Effector memory CD4-positive, alpha-beta T cell (primary cell): ENCODE measurements at regions not wholly inside any gene's neighbourhood (a gene's known extent, or its start where the extent isn't known, plus 50 kb on each side); places are given as distances from the start of the nearest gene placed in this dataset.

Experiments
- DNase-seq, 3 donors: peaks; one replicate each; pipeline ENCODE4 v3.0.0-alpha.2; 2020
- H3K27ac ChIP-seq: 2 replicates; pipeline ENCODE4 v1.7.0; 2013; ENCODE audit warnings: mild to moderate bottlenecking, low read length, moderate library complexity; ENCODE audit not compliant: insufficient read depth, poor library complexity, severe bottlenecking
- H3K27me3 ChIP-seq: replicated peaks from 2 replicates; pipeline ENCODE4 v1.7.0; 2013; ENCODE audit warnings: mild to moderate bottlenecking, low read length; ENCODE audit not compliant: insufficient read depth, control insufficient read depth, poor library complexity, severe bottlenecking
- H3K36me3 ChIP-seq: 2 replicates; pipeline ENCODE4 v1.7.0; 2013; ENCODE audit warnings: mild to moderate bottlenecking, low read length, moderate library complexity; ENCODE audit not compliant: control insufficient read depth, insufficient read depth
- H3K4me1 ChIP-seq: 2 replicates; pipeline ENCODE4 v1.7.0; 2013; ENCODE audit warnings: low read length, mild to moderate bottlenecking; ENCODE audit not compliant: control insufficient read depth, insufficient read depth, poor library complexity, severe bottlenecking
- H3K4me3 ChIP-seq: 2 replicates; pipeline ENCODE4 v1.7.0; 2013; ENCODE audit warnings: low read length, low read depth, mild to moderate bottlenecking; ENCODE audit not compliant: insufficient read depth, poor library complexity, severe bottlenecking
- H3K9me3 ChIP-seq: 2 replicates; pipeline ENCODE4 v1.7.0; 2013; ENCODE audit warnings: mild to moderate bottlenecking, low read length, moderate library complexity; ENCODE audit not compliant: control insufficient read depth

DNA sequence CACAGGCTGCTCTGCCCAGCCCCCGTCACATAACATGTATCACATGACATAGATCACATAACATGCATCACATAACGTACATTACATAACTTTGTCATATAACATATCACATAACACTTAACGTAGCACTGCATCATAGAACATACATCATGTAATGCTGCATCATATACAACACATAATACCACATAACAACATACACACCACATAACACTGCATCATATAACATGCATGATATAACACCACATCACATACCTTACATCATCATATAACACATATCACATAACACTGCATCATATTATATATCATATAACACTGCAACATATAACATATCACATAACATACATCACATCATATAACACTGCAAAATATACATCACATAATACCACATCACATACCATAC, 83.8 kb downstream of the AXIN2 start:
- H3K4me1 ChIP-seq: no peaks in the 10 kb centered on the region
- H3K9me3 ChIP-seq: no peaks in the 10 kb centered on the region
- H3K27me3 ChIP-seq: no peaks in the 10 kb centered on the region
- no peak overlapping the region for H3K27ac ChIP-seq
- H3K36me3 ChIP-seq: no peaks in the 10 kb centered on the region
- no peak overlapping the region for H3K4me3 ChIP-seq
- no peak for DNase-seq

DNA sequence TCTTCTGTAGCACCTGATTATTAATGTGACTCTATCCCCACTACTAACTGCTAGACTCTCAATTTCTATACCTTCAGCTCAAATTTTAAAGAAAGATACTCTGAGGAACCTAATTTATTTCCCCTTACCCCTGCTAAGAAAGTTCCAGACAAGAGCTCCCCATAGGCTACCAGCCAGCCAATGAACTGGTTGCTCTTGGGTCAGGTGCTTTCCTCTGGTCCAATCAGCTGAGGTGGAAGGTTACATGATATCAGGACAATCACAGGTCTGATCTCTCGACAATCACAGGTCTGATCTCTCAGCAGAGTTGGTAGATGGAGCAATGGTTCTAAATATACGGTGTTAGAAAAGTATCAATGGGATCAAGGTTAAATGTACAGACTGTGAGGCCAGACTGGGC, 86.8 kb downstream of the AXIN2 start:
- Histone ChIP-seq H3K36me3 (no peaks in the 10 kb centered on the region), H3K4me1 (no peaks in the 10 kb centered on the region), H3K27ac (no peak overlapping the region), H3K9me3 (no peaks in the 10 kb centered on the region), H3K27me3 (no peaks in the 10 kb centered on the region), H3K4me3 (no peak overlapping the region)
- no peak for DNase-seq

DNA sequence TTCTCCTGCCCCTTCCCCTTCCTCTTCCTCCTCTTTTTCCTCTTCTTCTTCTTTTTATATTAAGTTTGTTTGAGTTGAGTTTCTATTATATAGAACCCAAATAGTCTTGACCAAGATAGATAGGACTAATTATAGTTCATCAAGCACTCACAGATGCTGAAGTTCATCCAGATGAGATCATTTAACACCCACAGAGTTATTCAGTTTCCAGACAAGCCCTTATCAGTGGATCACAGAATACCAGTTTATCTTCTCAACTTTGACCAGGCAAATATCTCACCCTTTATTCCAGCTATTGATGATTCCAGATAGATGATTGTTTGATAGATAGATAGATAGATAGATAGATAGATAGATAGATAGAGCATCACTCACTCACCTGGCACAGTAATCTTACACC, 87.5 kb downstream of the AXIN2 start:
- Histone ChIP-seq H3K36me3 (no peaks in the 10 kb centered on the region), H3K27ac (no peak overlapping the region), H3K27me3 (no peaks in the 10 kb centered on the region), H3K9me3 (no peaks in the 10 kb centered on the region), H3K4me1 (no peaks in the 10 kb centered on the region), H3K4me3 (no peak overlapping the region)
- no peak for DNase-seq

DNA sequence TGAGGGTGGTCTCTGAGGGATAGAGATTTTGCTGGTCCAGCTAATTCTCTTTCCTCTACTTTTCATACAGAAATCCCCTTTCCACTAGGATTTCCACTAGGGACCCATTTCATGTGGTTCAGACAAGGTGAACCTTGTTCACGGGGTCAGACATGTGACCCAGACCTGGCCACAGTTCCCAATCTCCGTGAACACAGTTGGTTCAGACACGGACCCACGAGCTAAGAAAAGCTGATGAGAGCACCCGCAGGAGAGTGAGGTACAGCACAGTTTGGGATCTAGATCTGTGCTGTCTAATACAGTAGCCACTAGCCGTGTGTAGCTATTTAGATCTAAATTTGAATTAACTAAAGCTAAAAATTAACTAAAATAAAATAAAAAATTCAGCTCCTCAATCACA, 88.1 kb downstream of the AXIN2 start:
- H3K27me3 ChIP-seq: no peaks in the 10 kb centered on the region

DNA sequence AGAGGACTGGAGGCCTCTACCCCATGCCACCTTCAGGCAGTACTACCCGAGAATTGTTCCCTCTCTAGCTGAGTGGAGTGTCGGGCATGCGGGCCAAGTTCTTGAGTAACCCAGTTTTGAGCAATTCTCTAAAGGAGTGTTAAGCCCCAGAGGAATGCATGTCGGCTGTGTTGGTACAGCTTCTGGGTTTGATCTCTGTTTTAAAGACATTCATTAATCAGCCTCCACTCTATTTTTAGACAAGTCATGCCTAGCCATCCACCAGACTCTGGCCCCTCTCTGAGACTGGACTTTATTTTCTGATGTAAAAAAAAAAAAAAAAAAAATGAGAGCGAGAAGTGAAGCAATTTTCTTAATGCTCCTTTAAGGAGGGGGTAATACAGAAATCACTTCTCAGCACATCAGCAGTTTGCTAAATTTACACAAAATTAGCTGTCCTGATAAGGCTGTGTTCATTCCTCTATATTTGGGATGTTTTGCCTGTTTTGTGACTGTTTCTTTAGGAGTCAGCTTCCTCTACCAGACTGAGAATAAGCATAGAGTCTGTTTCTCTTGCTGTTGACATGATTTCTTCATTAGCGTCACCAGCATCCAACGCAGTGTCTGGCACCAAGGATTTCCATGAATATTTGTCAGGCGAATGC, 88.7 kb downstream of the AXIN2 start:
- Histone ChIP-seq H3K27me3 (no peaks in the 10 kb centered on the region), H3K27ac (no peak overlapping the region), H3K36me3 (no peaks in the 10 kb centered on the region), H3K4me1 (no peaks in the 10 kb centered on the region), H3K4me3 (no peak overlapping the region), H3K9me3 (no peaks in the 10 kb centered on the region)
- no peak for DNase-seq

More for the DNA sequence above, 88.1 kb downstream of the AXIN2 start:
- Histone ChIP-seq H3K4me1 (no peaks in the 10 kb centered on the region), H3K9me3 (no peaks in the 10 kb centered on the region), H3K36me3 (no peaks in the 10 kb centered on the region), H3K4me3 (no peak overlapping the region), H3K27ac (no peak overlapping the region)
- no peak for DNase-seq

DNA sequence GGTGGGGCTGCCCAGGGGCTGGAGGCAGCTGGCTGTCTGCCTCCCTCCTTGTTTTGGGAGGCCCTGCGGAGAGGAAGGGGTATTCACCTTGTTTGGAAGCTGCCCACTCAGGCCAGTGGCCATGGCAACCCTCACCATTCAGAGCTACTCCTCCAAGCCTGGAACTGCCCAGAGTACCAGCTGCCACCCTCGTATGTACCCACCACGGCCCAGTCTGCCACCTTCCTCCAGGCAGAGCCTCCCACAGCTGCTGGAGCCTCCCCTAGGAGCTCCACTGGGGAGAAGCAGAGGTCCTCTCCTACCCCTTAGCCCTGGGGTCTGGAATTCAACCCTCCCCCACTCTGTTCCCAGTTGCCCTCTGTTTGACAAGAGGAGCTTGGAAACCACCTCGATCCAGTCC, 90.7 kb downstream of the AXIN2 start:
- no peak overlapping the region for H3K4me3 ChIP-seq
- no peak for DNase-seq
- H3K36me3 ChIP-seq: no peaks in the 10 kb centered on the region
- H3K27me3 ChIP-seq: no peaks in the 10 kb centered on the region
- H3K9me3 ChIP-seq: no peaks in the 10 kb centered on the region
- H3K4me1 ChIP-seq: no peaks in the 10 kb centered on the region
- H3K27ac ChIP-seq: no peak overlapping the region

DNA sequence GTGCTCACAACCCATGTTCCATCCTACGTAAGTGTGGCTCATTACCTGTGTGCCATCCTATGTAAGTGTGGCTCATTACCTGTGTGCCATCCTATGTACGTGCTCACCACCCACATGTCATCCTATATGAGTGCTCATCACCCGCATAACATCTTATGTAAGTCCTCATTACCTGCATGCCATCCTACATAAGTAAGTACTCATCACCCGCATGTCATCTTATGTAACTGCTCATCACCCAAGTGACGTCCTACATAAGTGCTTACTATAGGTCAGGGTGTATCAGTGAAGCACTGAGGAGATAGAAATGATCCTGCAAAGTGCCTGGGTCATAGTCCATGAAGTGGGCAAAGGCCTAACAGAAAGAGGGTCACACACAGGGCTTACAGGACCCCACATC, 93.1 kb downstream of the AXIN2 start:
- no peak for DNase-seq
- Histone ChIP-seq H3K4me3 (no peak overlapping the region), H3K27ac (no peak overlapping the region), H3K27me3 (no peaks in the 10 kb centered on the region), H3K36me3 (no peaks in the 10 kb centered on the region), H3K4me1 (no peaks in the 10 kb centered on the region), H3K9me3 (no peaks in the 10 kb centered on the region)

DNA sequence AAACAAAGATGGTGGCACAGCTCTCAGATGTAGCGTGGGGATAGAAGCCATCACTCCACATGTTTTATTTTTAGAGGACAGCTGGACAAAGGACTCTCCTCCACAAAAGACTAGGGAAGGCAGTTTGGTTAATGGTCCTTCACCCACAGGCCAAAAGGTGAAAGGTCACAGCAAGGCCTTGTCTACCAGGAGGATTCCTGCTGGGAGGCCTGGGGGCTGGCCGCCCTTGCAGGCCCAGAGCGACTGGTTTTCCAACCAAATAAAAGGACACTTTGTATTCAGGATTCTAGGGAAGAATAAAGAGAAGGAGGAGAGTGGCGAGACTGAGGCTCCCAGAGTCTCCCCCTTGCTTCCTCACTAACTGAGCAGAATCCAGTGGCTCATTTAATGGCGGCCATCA, 94.3 kb downstream of the AXIN2 start:
- Histone ChIP-seq H3K27ac (no peak overlapping the region), H3K27me3 (no peaks in the 10 kb centered on the region), H3K9me3 (no peaks in the 10 kb centered on the region), H3K4me3 (no peak overlapping the region), H3K36me3 (no peaks in the 10 kb centered on the region), H3K4me1 (no peaks in the 10 kb centered on the region)
- DNase-seq: no peak

DNA sequence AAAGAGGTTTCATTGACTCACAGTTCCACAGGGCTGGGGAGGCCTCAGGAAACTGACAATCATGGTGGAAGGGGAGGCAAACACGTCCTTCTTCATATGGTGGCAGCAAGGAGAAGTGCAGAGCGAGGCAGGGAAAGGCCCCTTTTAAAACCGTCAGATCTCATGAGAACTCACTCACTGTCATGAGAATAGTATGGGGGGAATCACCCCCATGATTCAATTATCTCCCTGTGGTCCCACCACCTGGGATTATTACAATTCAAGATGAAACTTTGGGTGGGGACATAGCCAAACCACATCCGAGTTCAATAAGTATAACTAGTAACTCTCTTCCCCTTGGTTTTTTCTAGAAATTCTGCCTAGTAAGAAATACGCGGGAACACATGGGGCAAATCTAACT, 94.9 kb downstream of the AXIN2 start:
- no peak for DNase-seq
- no peak overlapping the region for H3K4me3 ChIP-seq
- no peaks in the 10 kb centered on the region for H3K4me1 ChIP-seq
- H3K27me3 ChIP-seq: no peaks in the 10 kb centered on the region
- no peaks in the 10 kb centered on the region for H3K36me3 ChIP-seq
- H3K27ac ChIP-seq: no peak overlapping the region
- H3K9me3 ChIP-seq: no peaks in the 10 kb centered on the region

DNA sequence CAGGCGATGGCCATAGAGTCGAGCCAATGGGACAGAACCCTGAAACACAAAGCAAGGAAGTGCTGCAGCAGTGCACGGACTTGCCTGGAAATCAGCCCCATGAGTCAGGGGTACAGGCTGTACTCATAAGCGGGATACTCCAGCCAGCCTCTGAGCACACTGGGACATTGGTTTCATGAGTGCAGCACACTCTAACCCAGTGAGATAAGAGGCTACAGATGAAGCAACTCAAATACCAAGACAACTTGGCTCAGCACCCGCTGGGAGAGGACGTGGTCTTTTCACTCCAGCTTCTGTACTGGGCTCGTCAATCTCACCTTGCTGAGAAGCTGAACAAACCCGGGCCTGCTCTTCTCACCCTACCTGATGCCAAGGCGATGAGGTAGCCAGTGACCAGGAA, 98.2 kb downstream of the AXIN2 start:
- no peak for DNase-seq
- Histone ChIP-seq H3K36me3 (no peaks in the 10 kb centered on the region), H3K27ac (no peak overlapping the region), H3K9me3 (no peaks in the 10 kb centered on the region), H3K27me3 (no peaks in the 10 kb centered on the region), H3K4me1 (no peaks in the 10 kb centered on the region), H3K4me3 (no peak overlapping the region)
